ENCODE measurements at regions not wholly inside any gene's neighbourhood (a gene's known extent, or its start where the extent isn't known, plus 50 kb on each side); places are given as distances from the start of the nearest gene placed in this dataset.

DNA sequence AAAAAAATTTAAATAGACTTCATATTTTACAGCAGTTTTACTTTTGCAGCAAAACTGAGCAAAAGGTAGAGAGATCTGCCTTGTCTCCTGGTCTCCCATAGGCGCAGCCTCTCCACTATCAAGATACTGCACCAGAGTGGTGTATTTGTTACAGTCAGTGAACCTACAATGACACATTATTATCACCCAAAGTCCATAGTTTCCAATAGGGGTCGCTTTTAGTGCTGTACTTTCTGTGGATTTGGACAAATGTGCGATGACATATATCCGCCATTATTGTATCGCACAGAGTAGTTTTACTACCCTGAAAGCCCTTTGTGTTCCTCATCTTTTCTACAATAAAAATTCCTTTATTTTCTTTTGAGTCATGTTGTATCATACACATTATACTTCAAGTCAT is 153.2 kb upstream of the CCDC179 start:
- FAIRE-seq, result no peak
- DNase-seq (ENCODE audit: insufficient read length, low spot score), result no peak
- TF ChIP-seq, protein P1, sequence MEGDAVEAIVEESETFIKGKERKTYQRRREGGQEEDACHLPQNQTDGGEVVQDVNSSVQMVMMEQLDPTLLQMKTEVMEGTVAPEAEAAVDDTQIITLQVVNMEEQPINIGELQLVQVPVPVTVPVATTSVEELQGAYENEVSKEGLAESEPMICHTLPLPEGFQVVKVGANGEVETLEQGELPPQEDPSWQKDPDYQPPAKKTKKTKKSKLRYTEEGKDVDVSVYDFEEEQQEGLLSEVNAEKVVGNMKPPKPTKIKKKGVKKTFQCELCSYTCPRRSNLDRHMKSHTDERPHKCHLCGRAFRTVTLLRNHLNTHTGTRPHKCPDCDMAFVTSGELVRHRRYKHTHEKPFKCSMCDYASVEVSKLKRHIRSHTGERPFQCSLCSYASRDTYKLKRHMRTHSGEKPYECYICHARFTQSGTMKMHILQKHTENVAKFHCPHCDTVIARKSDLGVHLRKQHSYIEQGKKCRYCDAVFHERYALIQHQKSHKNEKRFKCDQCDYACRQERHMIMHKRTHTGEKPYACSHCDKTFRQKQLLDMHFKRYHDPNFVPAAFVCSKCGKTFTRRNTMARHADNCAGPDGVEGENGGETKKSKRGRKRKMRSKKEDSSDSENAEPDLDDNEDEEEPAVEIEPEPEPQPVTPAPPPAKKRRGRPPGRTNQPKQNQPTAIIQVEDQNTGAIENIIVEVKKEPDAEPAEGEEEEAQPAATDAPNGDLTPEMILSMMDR (IDR thresholded peaks at IDR 0.05; ENCODE audit: insufficient read depth, missing control alignments), result no peak

DNA sequence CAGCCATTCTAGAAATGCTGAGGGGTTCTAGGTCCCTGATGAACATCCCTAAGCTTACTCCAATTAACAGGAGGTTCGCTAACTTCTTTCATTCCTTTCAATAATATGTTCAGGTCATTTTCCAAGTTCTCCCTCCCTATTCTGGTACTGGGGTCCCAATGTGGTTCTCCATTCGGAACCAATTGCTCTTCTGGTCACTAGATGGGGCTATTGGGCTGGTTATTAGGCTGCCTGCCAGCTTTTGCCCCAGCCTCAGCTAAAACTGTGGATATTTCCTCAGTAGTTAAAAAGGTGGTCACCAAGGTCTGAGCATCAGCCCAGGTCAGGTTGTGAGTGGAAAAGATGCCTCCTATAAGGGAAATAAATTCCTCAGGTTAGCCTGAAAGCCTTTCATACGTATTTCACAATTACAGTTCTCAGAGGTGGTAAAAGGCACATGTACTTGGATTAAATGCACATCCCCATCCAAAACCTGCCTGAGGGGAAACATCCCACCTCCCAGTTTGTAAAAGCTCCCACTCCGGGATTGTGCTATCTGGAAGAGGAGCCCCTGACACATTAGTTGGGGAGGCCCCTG is 161.1 kb upstream of the CCDC179 start:
- FAIRE-seq (no peak), DNase-seq (ENCODE audit: insufficient read length, low spot score) (peak; percentile 11)
- TF ChIP-seq, protein P1 (IDR thresholded peaks at IDR 0.05; ENCODE audit: insufficient read depth, missing control alignments), result peak; percentile 45

DNA sequence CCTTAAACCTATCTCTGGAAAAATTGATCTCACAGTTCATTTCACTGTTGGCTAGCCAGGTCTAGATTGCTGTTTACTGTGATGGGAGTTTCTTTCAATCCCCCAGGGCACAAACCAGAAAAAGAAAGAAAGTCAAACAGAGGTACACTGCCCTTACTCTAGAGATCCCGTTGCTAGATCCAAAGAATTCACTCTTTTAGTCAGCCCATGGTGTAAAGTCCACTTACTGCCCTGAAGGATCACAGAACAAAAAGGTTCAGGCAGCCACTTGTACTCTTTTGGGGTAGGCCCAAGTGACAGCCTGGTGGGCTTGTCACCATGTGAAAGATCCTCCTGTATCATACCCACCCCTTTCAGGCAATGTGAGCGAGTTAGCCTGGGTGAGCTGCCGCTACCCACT is 162.6 kb upstream of the CCDC179 start:
- FAIRE-seq, result no peak
- TF ChIP-seq, protein P1 (IDR thresholded peaks at IDR 0.05; ENCODE audit: insufficient read depth, missing control alignments), result no peak
- no peak for DNase-seq (ENCODE audit: insufficient read length, low spot score)

DNA sequence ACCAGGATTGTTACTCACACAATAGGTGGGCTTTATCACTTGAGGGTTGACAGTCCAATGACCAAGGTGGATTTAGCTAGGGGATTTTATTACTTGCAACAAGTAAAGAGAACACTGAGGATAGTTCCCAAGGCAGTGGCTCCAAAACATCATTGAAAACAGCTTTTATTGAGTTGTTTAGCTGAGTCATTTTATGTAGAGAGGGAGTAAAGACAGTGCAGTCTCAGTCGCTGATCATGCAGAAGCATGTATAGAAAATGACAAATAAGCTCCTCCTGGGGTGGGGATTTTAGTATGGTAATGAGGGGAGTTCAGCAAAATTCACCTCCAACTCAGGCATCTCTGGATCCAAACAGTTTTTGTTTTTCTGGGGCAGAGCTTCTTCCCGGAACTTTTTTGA is 163.0 kb upstream of the CCDC179 start:
- no peak for FAIRE-seq
- TF ChIP-seq, protein P1 (IDR thresholded peaks at IDR 0.05; ENCODE audit: insufficient read depth, missing control alignments), result no peak
- no peak for DNase-seq (ENCODE audit: insufficient read length, low spot score)

DNA sequence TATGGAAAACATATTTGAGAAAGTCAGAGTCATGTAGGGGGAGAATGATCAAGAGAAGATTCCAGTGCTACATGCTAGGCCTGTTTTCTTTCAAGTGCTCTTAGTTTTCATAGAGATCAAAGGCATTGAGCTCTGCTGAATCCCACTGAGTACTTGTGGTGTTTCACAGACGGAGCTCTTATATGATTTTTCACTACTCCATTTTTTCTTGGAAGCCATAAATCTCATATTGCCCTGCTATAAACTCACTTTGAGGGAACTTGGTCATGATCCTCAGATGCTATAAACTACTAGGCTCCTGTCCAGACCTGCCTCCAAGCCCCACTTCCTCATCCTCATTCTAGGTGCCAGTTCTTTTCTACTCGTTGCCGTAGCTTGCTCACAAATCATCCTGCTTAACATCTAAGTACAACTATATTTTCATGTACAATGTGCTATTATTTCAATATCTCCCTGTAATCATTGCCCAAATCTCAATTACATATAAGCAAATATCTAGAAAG is 180.8 kb upstream of the CCDC179 start:
- TF ChIP-seq, protein P1 (IDR thresholded peaks at IDR 0.05; ENCODE audit: insufficient read depth, missing control alignments), result no peak
- no peak for FAIRE-seq
- DNase-seq (ENCODE audit: insufficient read length, low spot score), result no peak

DNA sequence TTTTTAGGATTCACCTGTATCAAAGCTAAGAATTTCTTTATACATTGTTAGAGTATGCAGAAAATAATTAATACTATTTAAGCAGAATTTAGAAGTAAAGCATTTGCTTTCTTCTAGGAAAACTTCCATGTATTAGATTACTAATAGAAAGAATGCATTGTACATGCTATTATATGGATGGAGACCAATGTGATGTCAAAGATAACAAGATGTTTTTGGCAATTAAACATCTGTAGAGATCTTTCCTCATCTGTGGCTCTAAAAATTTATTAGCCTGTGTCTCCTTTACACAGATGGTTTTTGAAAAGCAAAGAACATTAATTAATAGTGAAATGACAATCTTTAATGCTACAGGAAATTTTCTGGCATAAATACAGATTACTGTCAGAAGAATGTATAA is 198.4 kb upstream of the CCDC179 start:
- TF ChIP-seq, protein P1 (IDR thresholded peaks at IDR 0.05; ENCODE audit: insufficient read depth, missing control alignments), result no peak
- FAIRE-seq, result no peak
- no peak for DNase-seq (ENCODE audit: insufficient read length, low spot score)

DNA sequence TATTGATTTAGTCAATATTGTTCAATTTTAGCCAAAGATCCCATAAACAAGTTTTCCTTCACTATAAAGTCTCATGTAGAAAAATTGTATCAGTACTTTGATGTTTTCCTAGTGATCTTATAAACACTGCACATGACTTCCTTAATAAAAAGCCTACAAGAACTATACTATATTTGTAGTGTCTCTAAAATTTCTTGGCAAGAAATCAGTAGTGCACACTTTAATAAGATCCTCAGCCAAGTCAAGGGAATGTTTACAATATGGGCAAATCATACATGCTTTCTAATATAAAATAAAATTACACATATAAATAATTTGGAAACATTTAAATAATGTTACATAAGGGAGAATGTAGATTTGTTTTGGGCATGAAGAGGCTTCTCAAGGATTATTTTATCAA is 203.0 kb upstream of the CCDC179 start:
- FAIRE-seq (no peak), DNase-seq (ENCODE audit: insufficient read length, low spot score) (no peak)
- TF ChIP-seq, protein P1 (IDR thresholded peaks at IDR 0.05; ENCODE audit: insufficient read depth, missing control alignments), result no peak

All from D721Med (cell line).